ENCODE measurements at regions not wholly inside any gene's neighbourhood (a gene's known extent, or its start where the extent isn't known, plus 50 kb on each side); places are given as distances from the start of the nearest gene placed in this dataset.

- no peak for DNase-seq
These were observed 556.2 kb upstream of the DSEL start for GRCh38 chr18:68072744-68073143.

GRCh38 chr18:68060871-68061270 is 544.4 kb upstream of the DSEL start:
- DNase-seq = no peak

GRCh38 chr18:68056936-68057335 is 540.4 kb upstream of the DSEL start:
- no peak for DNase-seq

- DNase-seq = no peak
These were observed 538.1 kb upstream of the DSEL start for GRCh38 chr18:68054669-68055068.

GRCh38 chr18:68053290-68053689 is 536.8 kb upstream of the DSEL start:
- DNase-seq = no peak

- DNase-seq = no peak
These were observed 524.8 kb upstream of the DSEL start for GRCh38 chr18:68041327-68041726.

GRCh38 chr18:68040198-68040597 is 523.7 kb upstream of the DSEL start:
- DNase-seq = no peak

GRCh38 chr18:68035774-68036522 is 519.4 kb upstream of the DSEL start:
- no peak for DNase-seq

- DNase-seq = no peak
These were observed 517.8 kb upstream of the DSEL start for GRCh38 chr18:68034296-68034695.

GRCh38 chr18:68033466-68033865 is 516.9 kb upstream of the DSEL start:
- DNase-seq = no peak

- no peak for DNase-seq
These were observed 508.2 kb upstream of the DSEL start for GRCh38 chr18:68024716-68025115.

- no peak for DNase-seq
These were observed 500.9 kb upstream of the DSEL start for GRCh38 chr18:68017385-68017784.

GRCh38 chr18:67997496-67997895 is 481.0 kb upstream of the DSEL start:
- no peak for DNase-seq

GRCh38 chr18:67995769-67996168 is 479.2 kb upstream of the DSEL start:
- no peak for DNase-seq

- no peak for DNase-seq
These were observed 463.7 kb upstream of the DSEL start for GRCh38 chr18:67980241-67980640.

- no peak for DNase-seq
These were observed 460.6 kb upstream of the DSEL start for GRCh38 chr18:67977067-67977616.

- no peak for DNase-seq
These were observed 457.4 kb upstream of the DSEL start for GRCh38 chr18:67973916-67974315.

GRCh38 chr18:67969458-67969857 is 452.9 kb upstream of the DSEL start:
- DNase-seq = no peak

GRCh38 chr18:67966224-67966623 is 449.7 kb upstream of the DSEL start:
- no peak for DNase-seq

- no peak for DNase-seq
These were observed 447.9 kb upstream of the DSEL start for GRCh38 chr18:67964462-67964861.

GRCh38 chr18:67961701-67962440 is 445.4 kb upstream of the DSEL start:
- DNase-seq = no peak

GRCh38 chr18:67957684-67958083 is 441.2 kb upstream of the DSEL start:
- DNase-seq = no peak

- no peak for DNase-seq
These were observed 438.1 kb upstream of the DSEL start for GRCh38 chr18:67954594-67954993.

GRCh38 chr18:67951137-67951536 is 434.6 kb upstream of the DSEL start:
- DNase-seq = no peak
